ENCODE measurements at regions not wholly inside any gene's neighbourhood (a gene's known extent, or its start where the extent isn't known, plus 50 kb on each side); places are given as distances from the start of the nearest gene placed in this dataset.

DNA sequence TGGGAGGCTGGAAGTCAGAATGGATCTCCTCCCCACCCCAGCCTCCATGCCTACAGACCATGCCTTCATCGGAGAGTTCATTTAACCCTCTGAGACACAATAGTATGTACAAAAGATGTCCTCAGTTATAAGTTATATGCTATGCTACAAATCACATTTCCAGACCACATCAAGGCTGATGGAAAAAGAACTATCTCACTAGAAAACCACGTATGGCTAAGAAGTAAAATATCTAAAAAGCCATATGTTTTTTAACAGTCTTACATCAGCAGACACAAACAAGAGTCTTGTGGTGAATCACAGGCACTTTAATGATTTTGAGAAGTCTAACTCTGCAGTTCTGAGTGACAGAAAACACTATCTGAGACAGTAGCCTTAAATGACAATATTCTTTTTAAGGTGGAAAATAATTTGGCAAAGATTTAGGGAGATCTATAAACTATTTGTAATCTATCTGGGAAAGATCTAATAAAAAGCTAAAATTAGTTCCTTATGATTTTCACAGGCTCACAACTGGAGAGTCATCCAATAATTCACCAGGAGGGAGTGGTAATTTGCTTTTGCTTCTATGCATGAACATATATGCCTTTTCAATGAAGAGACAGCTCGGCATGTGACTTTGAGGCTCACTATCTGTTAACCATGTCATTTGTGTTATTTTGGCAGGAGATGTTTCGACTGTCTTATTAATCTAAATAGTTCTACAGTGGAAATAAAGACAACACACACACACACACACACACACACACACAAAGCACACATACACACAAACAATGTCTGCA, 197.5 kb downstream of the IRS1 start:
- TF ChIP-seq, protein P1, sequence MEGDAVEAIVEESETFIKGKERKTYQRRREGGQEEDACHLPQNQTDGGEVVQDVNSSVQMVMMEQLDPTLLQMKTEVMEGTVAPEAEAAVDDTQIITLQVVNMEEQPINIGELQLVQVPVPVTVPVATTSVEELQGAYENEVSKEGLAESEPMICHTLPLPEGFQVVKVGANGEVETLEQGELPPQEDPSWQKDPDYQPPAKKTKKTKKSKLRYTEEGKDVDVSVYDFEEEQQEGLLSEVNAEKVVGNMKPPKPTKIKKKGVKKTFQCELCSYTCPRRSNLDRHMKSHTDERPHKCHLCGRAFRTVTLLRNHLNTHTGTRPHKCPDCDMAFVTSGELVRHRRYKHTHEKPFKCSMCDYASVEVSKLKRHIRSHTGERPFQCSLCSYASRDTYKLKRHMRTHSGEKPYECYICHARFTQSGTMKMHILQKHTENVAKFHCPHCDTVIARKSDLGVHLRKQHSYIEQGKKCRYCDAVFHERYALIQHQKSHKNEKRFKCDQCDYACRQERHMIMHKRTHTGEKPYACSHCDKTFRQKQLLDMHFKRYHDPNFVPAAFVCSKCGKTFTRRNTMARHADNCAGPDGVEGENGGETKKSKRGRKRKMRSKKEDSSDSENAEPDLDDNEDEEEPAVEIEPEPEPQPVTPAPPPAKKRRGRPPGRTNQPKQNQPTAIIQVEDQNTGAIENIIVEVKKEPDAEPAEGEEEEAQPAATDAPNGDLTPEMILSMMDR (IDR thresholded peaks at IDR 0.05), result no peak
- no peak for TF ChIP-seq POLR2AphosphoS5 (IDR thresholded peaks at IDR 0.05)
- TF ChIP-seq POLR2A (IDR thresholded peaks at IDR 0.05), result no peak
